ENCODE measurements at regions not wholly inside any gene's neighbourhood (a gene's known extent, or its start where the extent isn't known, plus 50 kb on each side); places are given as distances from the start of the nearest gene placed in this dataset.

DNA sequence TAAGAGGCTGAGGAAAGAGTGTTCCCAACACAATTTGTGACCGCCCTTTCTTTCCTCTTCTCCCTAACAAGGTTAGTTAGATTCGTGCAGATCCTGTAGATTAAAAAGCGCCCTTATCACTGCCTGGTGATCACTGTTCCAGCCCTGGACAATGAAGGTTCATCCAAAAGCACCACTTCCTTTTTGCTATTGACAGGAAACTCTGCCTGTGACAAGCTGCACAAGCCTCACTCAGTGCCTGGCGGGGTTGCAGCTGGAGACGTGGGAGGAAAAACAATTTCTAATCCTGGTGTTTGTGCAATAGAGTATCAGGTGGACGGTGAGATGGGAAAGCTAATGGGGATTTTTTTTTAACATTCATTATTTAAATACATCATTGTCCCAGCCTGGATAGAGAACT, 105.9 kb upstream of the CAV2 start:
- in situ Hi-C loops (cut with MboI) (no loop called here), intact Hi-C loops (cut with micrococcal nuclease; ENCODE audit: unreplicated experiment) (no loop called here)
- no peaks in the 10 kb centered on the region for H3K79me2 ChIP-seq (ENCODE audit: control insufficient read depth, insufficient read depth, low read length)
- TF ChIP-seq FOS (IDR thresholded peaks at IDR 0.05; ENCODE audit: borderline replicate concordance, extremely low read depth, insufficient read length) (no peak), KLF5 (IDR thresholded peaks at IDR 0.05; ENCODE audit: partially characterized antibody) (no peak), ZNF24 (IDR thresholded peaks at IDR 0.05) (no peak), CEBPB (IDR thresholded peaks at IDR 0.05; ENCODE audit: borderline replicate concordance in 1 of 2, low read depth in 2 of 2, low read length in 2 of 2) (no peak), RUNX3 (IDR thresholded peaks at IDR 0.05; ENCODE audit: low read length) (no peak)
- TF ChIP-seq, protein P1, sequence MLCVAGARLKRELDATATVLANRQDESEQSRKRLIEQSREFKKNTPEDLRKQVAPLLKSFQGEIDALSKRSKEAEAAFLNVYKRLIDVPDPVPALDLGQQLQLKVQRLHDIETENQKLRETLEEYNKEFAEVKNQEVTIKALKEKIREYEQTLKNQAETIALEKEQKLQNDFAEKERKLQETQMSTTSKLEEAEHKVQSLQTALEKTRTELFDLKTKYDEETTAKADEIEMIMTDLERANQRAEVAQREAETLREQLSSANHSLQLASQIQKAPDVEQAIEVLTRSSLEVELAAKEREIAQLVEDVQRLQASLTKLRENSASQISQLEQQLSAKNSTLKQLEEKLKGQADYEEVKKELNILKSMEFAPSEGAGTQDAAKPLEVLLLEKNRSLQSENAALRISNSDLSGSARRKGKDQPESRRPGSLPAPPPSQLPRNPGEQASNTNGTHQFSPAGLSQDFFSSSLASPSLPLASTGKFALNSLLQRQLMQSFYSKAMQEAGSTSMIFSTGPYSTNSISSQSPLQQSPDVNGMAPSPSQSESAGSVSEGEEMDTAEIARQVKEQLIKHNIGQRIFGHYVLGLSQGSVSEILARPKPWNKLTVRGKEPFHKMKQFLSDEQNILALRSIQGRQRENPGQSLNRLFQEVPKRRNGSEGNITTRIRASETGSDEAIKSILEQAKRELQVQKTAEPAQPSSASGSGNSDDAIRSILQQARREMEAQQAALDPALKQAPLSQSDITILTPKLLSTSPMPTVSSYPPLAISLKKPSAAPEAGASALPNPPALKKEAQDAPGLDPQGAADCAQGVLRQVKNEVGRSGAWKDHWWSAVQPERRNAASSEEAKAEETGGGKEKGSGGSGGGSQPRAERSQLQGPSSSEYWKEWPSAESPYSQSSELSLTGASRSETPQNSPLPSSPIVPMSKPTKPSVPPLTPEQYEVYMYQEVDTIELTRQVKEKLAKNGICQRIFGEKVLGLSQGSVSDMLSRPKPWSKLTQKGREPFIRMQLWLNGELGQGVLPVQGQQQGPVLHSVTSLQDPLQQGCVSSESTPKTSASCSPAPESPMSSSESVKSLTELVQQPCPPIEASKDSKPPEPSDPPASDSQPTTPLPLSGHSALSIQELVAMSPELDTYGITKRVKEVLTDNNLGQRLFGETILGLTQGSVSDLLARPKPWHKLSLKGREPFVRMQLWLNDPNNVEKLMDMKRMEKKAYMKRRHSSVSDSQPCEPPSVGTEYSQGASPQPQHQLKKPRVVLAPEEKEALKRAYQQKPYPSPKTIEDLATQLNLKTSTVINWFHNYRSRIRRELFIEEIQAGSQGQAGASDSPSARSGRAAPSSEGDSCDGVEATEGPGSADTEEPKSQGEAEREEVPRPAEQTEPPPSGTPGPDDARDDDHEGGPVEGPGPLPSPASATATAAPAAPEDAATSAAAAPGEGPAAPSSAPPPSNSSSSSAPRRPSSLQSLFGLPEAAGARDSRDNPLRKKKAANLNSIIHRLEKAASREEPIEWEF (IDR thresholded peaks at IDR 0.05; ENCODE audit: insufficient replicate concordance, low read depth, low read length): no peak
- FAIRE-seq (no peak), ATAC-seq (no peak), DNase-seq (ENCODE audit: low read depth, low spot score) (no peak)
- H3K27me3 ChIP-seq (replicated peaks in 1 of 2; ENCODE audit: control insufficient read depth in 2 of 2, insufficient read depth in 2 of 2, low read length in 1 of 2): no peaks in the 10 kb centered on the region
- no peak overlapping the region for H3K27ac ChIP-seq (ENCODE audit: control insufficient read depth, insufficient read depth)
- H4K20me1 ChIP-seq (ENCODE audit: control insufficient read depth, insufficient read depth): no peaks in the 10 kb centered on the region
- ChIA-PET SMC1A (ENCODE audit: uncharacterized antibody, unreplicated experiment) (no interaction called here), RAD21 (ENCODE audit: unreplicated experiment) (no interaction called here), POLR2A (no interaction called here), CTCF (no interaction called here)
- whole genome bisulfite sequencing (ENCODE audit: insufficient coverage, insufficient replicate concordance, low lambda C conversion rate, missing lambda C conversion rate): 35% methylated on average over 6 of the region's 6 CpGs
- H3K4me1 ChIP-seq (ENCODE audit: control insufficient read depth, insufficient read depth, low read length): no peaks in the 10 kb centered on the region
- no peaks in the 10 kb centered on the region; the same call in 2 of the 3 replicates for H3K9me3 ChIP-seq (replicated peaks; ENCODE audit: control insufficient read depth, insufficient read depth, low read length)
- BruUV-seq (replicated peaks): no TSS peak
- H2AFZ ChIP-seq (ENCODE audit: control insufficient read depth, low read depth, low read length): no peak overlapping the region
- no peak overlapping the region for H3K4me2 ChIP-seq (ENCODE audit: control insufficient read depth, insufficient read depth)
- H3K4me3 ChIP-seq: no peak overlapping the region
- no peak overlapping the region for H3K9ac ChIP-seq (ENCODE audit: control insufficient read depth, insufficient read depth, low read length)
- no peaks in the 10 kb centered on the region for H3K36me3 ChIP-seq (ENCODE audit: control insufficient read depth in 2 of 2, insufficient read depth in 2 of 2, low read length in 1 of 2)
